ENCODE measurements at regions not wholly inside any gene's neighbourhood (a gene's known extent, or its start where the extent isn't known, plus 50 kb on each side); places are given as distances from the start of the nearest gene placed in this dataset.

DNA sequence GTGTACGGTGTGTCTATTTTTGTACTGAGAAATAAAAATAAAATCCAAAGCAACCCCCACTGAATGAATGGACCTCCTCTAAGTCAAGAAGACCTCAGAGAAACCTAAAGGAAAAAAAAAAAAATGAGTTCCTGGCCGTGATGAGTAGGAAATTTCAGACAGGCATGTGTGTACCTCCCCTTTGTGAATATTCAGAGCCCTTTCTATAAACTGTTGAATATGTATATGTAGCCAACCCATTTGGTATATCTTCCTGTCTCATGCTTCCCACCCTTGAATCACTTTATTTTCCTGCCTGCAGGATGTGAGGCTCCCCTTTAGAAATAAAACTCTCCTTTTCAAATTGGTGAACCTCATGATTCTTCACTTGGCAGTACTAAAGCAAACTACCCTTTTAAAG is 887.8 kb upstream of the NCAM2 start:
- Histone ChIP-seq H3K27ac (no peak overlapping the region), H3K27me3 (no peaks in the 10 kb centered on the region), H3K9me3 (no peaks in the 10 kb centered on the region), H3K4me1 (no peaks in the 10 kb centered on the region), H3K36me3 (no peaks in the 10 kb centered on the region), H3K4me3 (no peak overlapping the region)
- 48% methylated on average over 2 of the region's 2 CpGs for WGBS
- no peak for TF ChIP-seq EP300 (IDR thresholded peaks at IDR 0.05)
- TF ChIP-seq POLR2AphosphoS5 (IDR thresholded peaks at IDR 0.05), result no peak
- no peak for TF ChIP-seq POLR2A (IDR thresholded peaks at IDR 0.05)
- no peak for DNase-seq (ENCODE audit: low spot score in 2 of 2)

GRCh38 chr21:20151741-20152140 is 846.5 kb upstream of the NCAM2 start:
- no peak for DNase-seq (ENCODE audit: low spot score in 2 of 2)
- 100% methylated on average over 1 of the region's 1 CpG for whole genome bisulfite sequencing
- no peaks in the 10 kb centered on the region for H3K4me1 ChIP-seq
- H3K9me3 ChIP-seq, result peaks cover 5% of the 10 kb centered on the region
- no peaks in the 10 kb centered on the region for H3K36me3 ChIP-seq
- no peak overlapping the region for H3K27ac ChIP-seq
- no peak overlapping the region for H3K4me3 ChIP-seq
- no peaks in the 10 kb centered on the region for H3K27me3 ChIP-seq
- no peak for TF ChIP-seq POLR2A (IDR thresholded peaks at IDR 0.05)
- no peak for TF ChIP-seq CTCF (IDR thresholded peaks at IDR 0.05)
- no peak for TF ChIP-seq EP300 (IDR thresholded peaks at IDR 0.05)
- no peak for TF ChIP-seq POLR2AphosphoS5 (IDR thresholded peaks at IDR 0.05)

GRCh38 chr21:20163167-20163566 is 835.0 kb upstream of the NCAM2 start:
- no peak for DNase-seq (ENCODE audit: low spot score in 2 of 2)
- H3K4me1 ChIP-seq, result no peaks in the 10 kb centered on the region
- 39% methylated on average over 4 of the region's 4 CpGs for WGBS
- no peak overlapping the region for H3K27ac ChIP-seq
- H3K36me3 ChIP-seq, result no peaks in the 10 kb centered on the region
- no peaks in the 10 kb centered on the region for H3K9me3 ChIP-seq
- no peak overlapping the region for H3K4me3 ChIP-seq
- TF ChIP-seq POLR2AphosphoS5 (IDR thresholded peaks at IDR 0.05), result no peak
- no peaks in the 10 kb centered on the region for H3K27me3 ChIP-seq

- 79% methylated on average over 1 of the region's 1 CpG for WGBS
- H3K27ac ChIP-seq, result no peak overlapping the region
- H3K36me3 ChIP-seq, result no peaks in the 10 kb centered on the region
- no peaks in the 10 kb centered on the region for H3K4me1 ChIP-seq
- H3K4me3 ChIP-seq, result no peak overlapping the region
- DNase-seq (ENCODE audit: low spot score in 2 of 2), result no peak
- TF ChIP-seq EP300 (IDR thresholded peaks at IDR 0.05), result no peak
- TF ChIP-seq CTCF (IDR thresholded peaks at IDR 0.05), result no peak
- no peak for TF ChIP-seq POLR2AphosphoS5 (IDR thresholded peaks at IDR 0.05)
- no peak for TF ChIP-seq POLR2A (IDR thresholded peaks at IDR 0.05)
- H3K27me3 ChIP-seq, result no peaks in the 10 kb centered on the region
- no peaks in the 10 kb centered on the region for H3K9me3 ChIP-seq
Measured at GRCh38 chr21:20167059-20167458, 831.1 kb upstream of the NCAM2 start.

DNA sequence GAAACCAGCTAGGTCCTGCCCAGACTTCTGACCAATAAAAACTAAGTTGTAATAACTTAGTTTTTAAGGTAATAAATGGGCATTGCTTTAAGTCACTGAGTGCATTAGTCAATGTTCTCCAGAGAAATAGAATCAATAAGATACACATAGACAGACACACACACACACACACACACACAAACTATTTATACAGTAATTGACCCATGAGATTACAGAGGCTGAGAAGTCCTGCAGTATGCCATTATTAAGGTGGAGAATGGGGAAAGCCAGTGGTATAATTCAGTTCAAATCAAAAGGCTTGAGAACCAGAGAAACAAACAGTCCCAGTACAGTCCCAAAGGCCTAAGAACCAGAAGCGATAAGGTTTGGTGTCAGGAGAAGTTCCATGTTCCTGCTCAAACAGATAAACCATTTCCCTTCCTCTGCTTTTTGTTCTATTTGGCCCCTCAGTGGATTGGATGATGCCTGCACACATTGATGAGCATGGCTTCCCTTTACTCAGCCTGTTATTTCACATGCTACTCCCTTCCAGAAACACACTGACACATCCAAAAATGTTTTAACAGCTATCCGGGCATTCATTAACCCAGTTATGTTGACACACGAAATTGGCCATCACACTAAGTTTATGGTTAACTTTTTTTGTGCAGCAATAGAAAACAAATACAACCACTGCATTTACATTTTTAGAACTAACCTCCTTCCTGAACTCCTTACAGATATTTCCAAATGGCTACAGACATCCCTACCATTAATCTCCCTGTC is 828.2 kb upstream of the NCAM2 start:
- no peak for DNase-seq (ENCODE audit: low spot score in 2 of 2)
- Histone ChIP-seq H3K36me3 (no peaks in the 10 kb centered on the region), H3K4me3 (no peak overlapping the region), H3K9me3 (no peaks in the 10 kb centered on the region), H3K27ac (no peak overlapping the region), H3K27me3 (no peaks in the 10 kb centered on the region), H3K4me1 (no peaks in the 10 kb centered on the region)
- WGBS, result 81% methylated on average over 3 of the region's 3 CpGs
- TF ChIP-seq POLR2A (IDR thresholded peaks at IDR 0.05) (no peak), EP300 (IDR thresholded peaks at IDR 0.05) (no peak), POLR2AphosphoS5 (IDR thresholded peaks at IDR 0.05) (no peak), CTCF (IDR thresholded peaks at IDR 0.05) (no peak)

- Histone ChIP-seq H3K27ac (no peak overlapping the region), H3K9me3 (no peaks in the 10 kb centered on the region), H3K36me3 (no peaks in the 10 kb centered on the region), H3K27me3 (no peaks in the 10 kb centered on the region), H3K4me1 (no peaks in the 10 kb centered on the region), H3K4me3 (no peak overlapping the region)
- WGBS, result 45% methylated on average over 3 of the region's 3 CpGs
- DNase-seq (ENCODE audit: low spot score in 2 of 2), result no peak
- TF ChIP-seq CTCF (IDR thresholded peaks at IDR 0.05) (no peak), POLR2A (IDR thresholded peaks at IDR 0.05) (no peak), POLR2AphosphoS5 (IDR thresholded peaks at IDR 0.05) (no peak), EP300 (IDR thresholded peaks at IDR 0.05) (no peak)
Measured at GRCh38 chr21:20186186-20186585, 812.0 kb upstream of the NCAM2 start.
